ENCODE measurements at regions not wholly inside any gene's neighbourhood (a gene's known extent, or its start where the extent isn't known, plus 50 kb on each side); places are given as distances from the start of the nearest gene placed in this dataset.
"Not testable (repeated sequence)": the region's sequence is repeated elsewhere in the genome, so short reads cannot be mapped to it uniquely, and the experiment has no call there.

DNA sequence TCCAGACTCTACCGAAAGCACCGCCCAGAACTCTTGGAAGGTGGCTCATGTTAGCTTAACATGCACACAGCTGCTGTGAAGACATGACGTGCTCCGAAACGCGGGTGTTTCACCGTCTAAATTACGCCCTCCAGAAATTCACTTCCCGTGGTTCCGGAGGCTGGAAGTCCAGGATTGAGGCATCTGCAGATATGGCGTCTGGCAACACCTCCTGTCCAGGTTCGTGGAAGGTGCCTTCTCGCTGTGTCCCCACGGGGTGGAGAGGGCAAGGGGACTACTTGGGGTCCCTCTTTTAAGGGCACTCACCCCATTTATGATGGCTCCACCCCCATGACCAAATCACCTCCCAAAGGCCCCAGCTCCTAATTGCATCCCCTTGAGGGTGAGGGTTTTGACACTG lies 348.0 kb upstream of the IRX2 start:
- no peak for DNase-seq (ENCODE audit: low spot score)
- CTCF ChIA-PET = interaction anchor here (0.6 kb wide), 1 partner anchor 503 kb away, joined by 3 read pairs; no protein-coding TSS in a partner anchor
- no peak overlapping the region for H3K27ac ChIP-seq
- POLR2A ChIA-PET (ENCODE audit: low non-redundant PET) = no interaction called here
- TF ChIP-seq, protein P1, sequence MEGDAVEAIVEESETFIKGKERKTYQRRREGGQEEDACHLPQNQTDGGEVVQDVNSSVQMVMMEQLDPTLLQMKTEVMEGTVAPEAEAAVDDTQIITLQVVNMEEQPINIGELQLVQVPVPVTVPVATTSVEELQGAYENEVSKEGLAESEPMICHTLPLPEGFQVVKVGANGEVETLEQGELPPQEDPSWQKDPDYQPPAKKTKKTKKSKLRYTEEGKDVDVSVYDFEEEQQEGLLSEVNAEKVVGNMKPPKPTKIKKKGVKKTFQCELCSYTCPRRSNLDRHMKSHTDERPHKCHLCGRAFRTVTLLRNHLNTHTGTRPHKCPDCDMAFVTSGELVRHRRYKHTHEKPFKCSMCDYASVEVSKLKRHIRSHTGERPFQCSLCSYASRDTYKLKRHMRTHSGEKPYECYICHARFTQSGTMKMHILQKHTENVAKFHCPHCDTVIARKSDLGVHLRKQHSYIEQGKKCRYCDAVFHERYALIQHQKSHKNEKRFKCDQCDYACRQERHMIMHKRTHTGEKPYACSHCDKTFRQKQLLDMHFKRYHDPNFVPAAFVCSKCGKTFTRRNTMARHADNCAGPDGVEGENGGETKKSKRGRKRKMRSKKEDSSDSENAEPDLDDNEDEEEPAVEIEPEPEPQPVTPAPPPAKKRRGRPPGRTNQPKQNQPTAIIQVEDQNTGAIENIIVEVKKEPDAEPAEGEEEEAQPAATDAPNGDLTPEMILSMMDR (conservative IDR thresholded peaks at IDR 0.05; ENCODE audit: low read depth) = no peak

DNA sequence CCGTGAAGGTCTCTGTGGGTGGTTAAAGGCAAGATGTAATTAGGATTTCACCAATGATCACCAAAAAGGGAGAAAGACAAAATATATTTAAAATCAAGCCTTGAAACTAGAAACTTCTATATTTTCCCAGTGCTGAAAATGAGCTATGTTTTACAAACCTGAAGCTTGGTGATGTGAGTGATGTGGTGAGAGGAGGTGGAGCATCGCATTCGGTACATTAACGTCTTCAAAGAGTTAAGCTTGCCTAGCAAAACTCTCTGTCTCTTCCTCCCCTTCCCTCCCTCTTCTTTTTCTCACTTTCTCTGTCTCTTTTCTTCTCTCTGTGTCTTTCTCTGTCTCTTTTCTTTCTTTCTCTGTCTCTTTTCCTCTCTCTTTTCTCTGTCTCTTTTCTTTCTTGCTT lies 347.3 kb upstream of the IRX2 start:
- TF ChIP-seq, protein P1 (conservative IDR thresholded peaks at IDR 0.05; ENCODE audit: low read depth) = no peak
- H3K27ac ChIP-seq = no peak overlapping the region
- CTCF ChIA-PET = no interaction called here
- DNase-seq (ENCODE audit: low spot score) = no peak
- POLR2A ChIA-PET (ENCODE audit: low non-redundant PET) = no interaction called here

DNA sequence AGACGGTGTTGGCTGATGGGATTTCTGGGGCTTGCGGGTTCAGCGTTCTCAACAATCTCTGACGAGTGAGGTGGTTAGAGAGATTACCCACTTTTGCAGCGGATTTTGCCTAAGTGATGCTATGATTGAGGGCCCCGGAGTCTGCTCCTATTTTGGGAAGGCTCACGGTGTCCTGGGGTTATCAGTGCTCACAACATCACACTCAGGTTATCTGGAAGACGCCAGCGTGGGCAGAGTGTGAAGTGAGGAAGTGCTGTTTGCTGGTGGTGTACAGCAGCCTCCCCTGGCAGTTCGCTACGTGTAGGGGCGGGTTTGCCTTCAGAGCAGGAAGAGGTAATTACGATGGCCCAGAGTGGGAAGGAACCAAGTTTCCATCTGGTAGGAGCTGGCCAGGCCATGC lies 341.2 kb upstream of the IRX2 start:
- no peak overlapping the region for H3K27ac ChIP-seq
- ChIA-PET CTCF (interaction anchor here (0.6 to 0.7 kb wide), 2 partner anchors 30 to 686 kb away, joined by 3 read pairs; no protein-coding TSS in a partner anchor), POLR2A (ENCODE audit: low non-redundant PET) (no interaction called here)

DNA sequence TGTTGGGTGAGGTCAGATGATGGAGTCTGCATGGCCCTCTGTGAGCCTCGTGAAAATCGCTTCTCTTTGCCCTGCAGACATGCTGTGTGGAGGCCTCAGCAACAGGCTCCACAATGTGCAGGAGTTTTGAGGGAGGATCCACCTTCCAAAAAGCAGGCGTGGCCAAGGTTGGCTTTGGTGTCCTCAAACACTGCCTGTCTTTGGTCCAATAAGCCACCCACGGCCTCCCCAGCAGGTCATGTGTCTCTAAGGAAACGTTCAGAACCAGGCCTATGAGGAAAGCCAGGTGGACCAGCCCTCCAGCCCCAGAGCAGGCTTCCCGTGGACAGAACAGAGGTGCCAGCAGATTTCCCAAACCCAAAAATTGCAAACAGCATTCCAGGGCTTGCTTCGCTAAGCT lies 340.7 kb upstream of the IRX2 start:
- no peak for DNase-seq (ENCODE audit: low spot score)
- no peak overlapping the region for H3K27ac ChIP-seq
- CTCF ChIA-PET = no interaction called here
- TF ChIP-seq, protein P1 (conservative IDR thresholded peaks at IDR 0.05; ENCODE audit: low read depth) = no peak
- POLR2A ChIA-PET (ENCODE audit: low non-redundant PET) = no interaction called here

More for the DNA sequence above, 341.2 kb upstream of the IRX2 start:
- TF ChIP-seq, protein P1 (conservative IDR thresholded peaks at IDR 0.05; ENCODE audit: low read depth) = no peak
- no peak for DNase-seq (ENCODE audit: low spot score)

DNA sequence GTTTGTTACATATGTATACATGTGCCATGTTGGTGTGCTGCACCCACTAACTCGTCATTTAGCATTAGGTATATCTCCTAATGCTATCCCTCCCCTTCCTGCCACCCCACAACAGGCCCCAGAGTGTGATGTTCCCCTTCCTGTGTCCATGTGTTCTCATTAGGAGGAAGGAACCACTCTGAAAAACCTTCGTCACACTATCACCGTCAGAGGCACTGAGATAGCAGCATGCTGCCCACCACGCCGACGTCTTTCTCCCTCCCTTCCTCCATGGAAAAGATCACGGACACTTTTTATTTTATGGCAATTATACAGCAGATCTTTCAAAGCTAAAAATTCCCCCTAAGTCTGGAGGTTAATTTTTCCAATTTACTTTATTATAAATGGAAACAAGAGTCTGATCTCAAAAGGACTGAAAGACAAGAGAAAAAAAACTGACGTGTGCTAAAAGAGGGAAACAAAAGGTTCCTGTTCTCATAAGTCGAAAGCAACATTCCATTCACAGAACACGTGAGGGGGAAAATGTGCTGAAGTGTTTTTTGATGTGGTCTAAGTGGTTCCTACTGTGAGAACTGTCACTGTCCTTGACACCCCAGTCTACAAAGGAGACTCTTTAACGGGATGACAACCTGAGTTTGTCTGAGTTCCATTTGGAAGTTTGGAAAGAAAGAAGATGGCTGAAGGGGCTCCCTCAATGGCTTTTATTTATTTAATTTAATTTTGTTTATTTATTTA lies 339.7 kb upstream of the IRX2 start:
- CTCF ChIA-PET = interaction anchor here (0.6 kb wide), 1 partner anchor 366 kb away, joined by 3 read pairs; no protein-coding TSS in a partner anchor
- TF ChIP-seq, protein P1 (conservative IDR thresholded peaks at IDR 0.05; ENCODE audit: low read depth) = no peak
- DNase-seq (ENCODE audit: low spot score) = no peak

DNA sequence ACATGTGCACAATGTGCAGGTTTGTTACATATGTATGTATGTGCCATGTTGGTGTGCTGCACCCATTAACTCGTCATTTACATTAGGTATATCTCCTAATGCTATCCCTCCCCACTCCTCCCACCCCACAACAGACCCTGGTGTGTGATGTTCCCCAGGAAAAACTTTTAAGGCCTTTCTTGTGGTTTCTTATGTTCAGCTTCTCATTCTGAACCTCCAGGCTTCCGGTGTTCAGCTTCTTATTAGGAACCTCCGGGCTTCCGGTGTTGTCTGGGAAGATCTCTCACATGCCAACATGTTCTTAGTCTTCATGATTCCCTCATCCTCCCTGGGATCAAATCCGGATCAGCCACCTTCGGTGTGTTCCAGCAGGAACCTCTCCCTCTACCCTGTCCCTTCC lies 338.8 kb upstream of the IRX2 start:
- H3K27ac ChIP-seq; DNase-seq (ENCODE audit: low spot score); POLR2A ChIA-PET (ENCODE audit: low non-redundant PET): not testable (repeated sequence)
- CTCF ChIA-PET = interaction anchor here (0.6 kb wide), 1 partner anchor 367 kb away, joined by 3 read pairs; no protein-coding TSS in a partner anchor

More for the DNA sequence above, 339.7 kb upstream of the IRX2 start:
- H3K27ac ChIP-seq = no peak overlapping the region
- POLR2A ChIA-PET (ENCODE audit: low non-redundant PET) = no interaction called here

DNA sequence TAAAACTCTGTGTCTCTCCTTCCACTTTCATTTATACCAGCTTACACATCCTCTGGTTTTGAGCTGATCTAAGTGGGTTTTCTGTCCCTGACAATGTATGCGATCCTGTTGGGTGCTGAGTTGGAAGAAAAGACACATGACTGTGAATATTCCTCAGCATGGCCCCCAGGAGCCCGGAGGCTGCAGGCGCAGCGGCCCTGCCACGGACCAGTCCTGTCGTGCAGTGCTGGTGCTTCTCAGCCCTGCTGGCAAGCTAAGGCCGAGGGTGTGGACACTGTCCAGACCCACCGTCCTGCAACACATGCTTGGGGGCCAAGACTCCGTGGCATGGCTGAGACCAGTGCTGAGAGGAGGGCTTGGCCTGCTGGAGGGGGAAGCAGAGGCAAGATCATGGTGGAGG lies 328.9 kb upstream of the IRX2 start:
- POLR2A ChIA-PET (ENCODE audit: low non-redundant PET) = no interaction called here
- DNase-seq (ENCODE audit: low spot score) = no peak
- CTCF ChIA-PET = no interaction called here
- no peak overlapping the region for H3K27ac ChIP-seq
- TF ChIP-seq, protein P1 (conservative IDR thresholded peaks at IDR 0.05; ENCODE audit: low read depth) = no peak
